NCI-H774 (cell line): ENCODE measurements at regions not wholly inside any gene's neighbourhood (a gene's known extent, or its start where the extent isn't known, plus 50 kb on each side); places are given as distances from the start of the nearest gene placed in this dataset.
"Not testable (repeated sequence)": the region's sequence is repeated elsewhere in the genome, so short reads cannot be mapped to it uniquely, and the experiment has no call there.

Experiments used
- DNase-seq: peaks from one replicate; lab custom pipeline; 2025; lab: John Stamatoyannopoulos, UW

- DNase-seq, result not testable (repeated sequence)
These were observed 192.5 kb downstream of the MSX2 start for GRCh38 chr5:174916924-174917323.

GRCh38 chr5:174916227-174916626 lies 191.8 kb downstream of the MSX2 start:
- no peak for DNase-seq

- no peak for DNase-seq
These were observed 186.7 kb downstream of the MSX2 start for GRCh38 chr5:174911118-174911517.

- DNase-seq, result peak; percentile 47
These were observed 185.9 kb downstream of the MSX2 start for GRCh38 chr5:174910245-174910737.

GRCh38 chr5:174903172-174903732 lies 178.9 kb downstream of the MSX2 start:
- no peak for DNase-seq

- DNase-seq, result no peak
These were observed 177.0 kb downstream of the MSX2 start for GRCh38 chr5:174901336-174901735.

GRCh38 chr5:174900240-174900865 lies 176.0 kb downstream of the MSX2 start:
- DNase-seq, result no peak

- DNase-seq, result no peak
These were observed 173.0 kb downstream of the MSX2 start for GRCh38 chr5:174897281-174897950.

GRCh38 chr5:174895360-174895759 lies 171.0 kb downstream of the MSX2 start:
- no peak for DNase-seq

- no peak for DNase-seq
These were observed 168.4 kb downstream of the MSX2 start for GRCh38 chr5:174892742-174893141.

- not testable (repeated sequence) for DNase-seq
These were observed 156.2 kb downstream of the MSX2 start for GRCh38 chr5:174880412-174881200.

GRCh38 chr5:174877987-174878386 lies 153.6 kb downstream of the MSX2 start:
- DNase-seq, result peak; percentile 33

- DNase-seq, result no peak
These were observed 147.9 kb downstream of the MSX2 start for GRCh38 chr5:174872271-174872670.

GRCh38 chr5:174852143-174852542 lies 127.8 kb downstream of the MSX2 start:
- DNase-seq, result no peak

GRCh38 chr5:174850565-174851169 lies 126.3 kb downstream of the MSX2 start:
- DNase-seq, result no peak

- DNase-seq, result peak; percentile 44
These were observed 125.0 kb downstream of the MSX2 start for GRCh38 chr5:174849426-174849825.

- DNase-seq, result no peak
These were observed 120.6 kb downstream of the MSX2 start for GRCh38 chr5:174844971-174845370.

- no peak for DNase-seq
These were observed 119.2 kb downstream of the MSX2 start for GRCh38 chr5:174843263-174844250.

- DNase-seq, result no peak
These were observed 116.1 kb downstream of the MSX2 start for GRCh38 chr5:174840435-174840834.

GRCh38 chr5:174839196-174839595 lies 114.8 kb downstream of the MSX2 start:
- no peak for DNase-seq
